CD4-positive, alpha-beta T cell treated with Interleukin-15 for 1 hour (primary cell): ENCODE measurements at regions not wholly inside any gene's neighbourhood (a gene's known extent, or its start where the extent isn't known, plus 50 kb on each side); places are given as distances from the start of the nearest gene placed in this dataset.

Source experiments
- DNase-seq: peaks from one replicate; pipeline ENCODE4 v3.0.0-alpha.2; 2020

DNA sequence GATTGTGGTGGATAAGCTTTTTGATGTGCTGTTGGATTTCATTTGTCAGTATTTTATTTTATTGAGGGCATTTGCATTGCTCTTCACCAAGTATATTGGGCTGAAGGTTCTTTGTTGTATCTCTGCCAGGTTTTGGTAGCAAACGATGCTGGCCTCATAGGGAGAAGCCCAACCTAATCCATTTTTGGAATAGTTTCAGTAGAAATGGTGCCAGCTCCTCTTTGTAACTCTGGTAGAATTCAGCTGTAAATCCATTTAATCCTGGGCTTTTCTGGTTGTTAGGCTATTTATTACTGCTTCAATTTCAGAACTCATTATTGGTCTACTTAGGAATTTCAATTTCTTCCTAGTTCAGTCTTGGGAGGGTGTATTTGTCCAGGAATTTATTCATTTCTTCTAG, 309.8 kb upstream of the SETBP1 start:
- no peak for DNase-seq

DNA sequence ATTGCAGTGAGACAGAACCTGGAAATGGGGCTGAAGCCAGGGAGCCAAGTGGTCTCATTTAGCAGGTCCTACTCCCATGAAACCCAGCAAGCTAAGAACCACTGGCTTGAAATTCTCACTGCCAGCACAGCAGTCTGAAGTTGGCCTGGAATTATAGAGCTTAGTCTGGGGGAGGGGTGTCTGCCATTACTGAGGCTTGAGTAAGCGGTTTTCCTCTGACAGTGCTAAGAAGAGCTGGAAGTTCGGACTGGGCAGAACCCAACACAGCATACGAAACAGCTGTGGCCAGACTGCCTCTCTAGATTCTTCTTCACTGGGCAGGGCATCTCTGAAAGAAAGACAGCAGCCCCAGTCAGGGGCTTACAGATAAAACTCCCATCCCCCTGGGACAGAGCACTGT, 305.7 kb upstream of the SETBP1 start:
- no peak for DNase-seq

GRCh38 chr18:44386401-44386800, 294.3 kb upstream of the SETBP1 start:
- no peak for DNase-seq

GRCh38 chr18:44388329-44388728, 292.4 kb upstream of the SETBP1 start:
- no peak for DNase-seq

GRCh38 chr18:44392933-44393332, 287.8 kb upstream of the SETBP1 start:
- no peak for DNase-seq

DNA sequence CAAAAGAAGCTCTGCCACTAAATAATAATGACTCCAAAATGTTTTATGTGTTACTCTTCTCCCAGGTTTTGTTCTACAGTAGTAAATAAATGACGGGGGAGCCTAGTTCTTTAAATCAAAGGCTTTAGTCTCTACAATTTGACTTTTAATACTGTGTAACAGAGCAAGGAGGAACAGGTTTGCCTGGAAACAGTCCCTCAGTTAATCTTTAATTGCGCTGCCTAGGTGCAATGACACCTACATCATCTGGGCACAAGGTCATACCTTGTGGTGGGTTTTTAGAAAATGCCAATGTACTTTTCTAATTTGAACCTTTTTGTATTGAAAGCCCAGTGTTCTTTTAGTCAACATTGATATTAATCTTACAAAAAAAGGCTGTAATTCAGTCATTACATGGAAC, 287.3 kb upstream of the SETBP1 start:
- DNase-seq = no peak

- no peak for DNase-seq
Observed at GRCh38 chr18:44396550-44396949, 284.1 kb upstream of the SETBP1 start.

- no peak for DNase-seq
Observed at GRCh38 chr18:44409071-44409470, 271.6 kb upstream of the SETBP1 start.

- no peak for DNase-seq
Observed at GRCh38 chr18:44409515-44409914, 271.2 kb upstream of the SETBP1 start.

DNA sequence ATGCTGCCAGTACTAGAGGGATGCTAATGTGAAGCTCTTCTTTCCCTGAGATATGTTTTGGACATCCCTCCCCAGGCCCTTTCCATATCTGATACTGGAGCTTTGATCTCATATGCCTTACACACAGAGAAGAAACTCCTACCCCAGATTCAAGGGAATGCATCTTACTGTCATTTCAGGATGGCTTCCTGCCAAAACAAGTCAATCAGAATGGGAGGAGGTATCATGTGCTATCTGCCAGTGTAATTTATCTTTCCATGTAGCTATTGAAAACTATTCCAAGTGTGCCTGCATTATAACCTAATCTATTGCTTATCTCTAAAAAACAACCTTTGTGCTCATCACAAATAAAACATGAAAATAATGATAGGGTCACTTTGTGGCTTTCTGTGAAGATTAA, 269.9 kb upstream of the SETBP1 start:
- DNase-seq = no peak

DNA sequence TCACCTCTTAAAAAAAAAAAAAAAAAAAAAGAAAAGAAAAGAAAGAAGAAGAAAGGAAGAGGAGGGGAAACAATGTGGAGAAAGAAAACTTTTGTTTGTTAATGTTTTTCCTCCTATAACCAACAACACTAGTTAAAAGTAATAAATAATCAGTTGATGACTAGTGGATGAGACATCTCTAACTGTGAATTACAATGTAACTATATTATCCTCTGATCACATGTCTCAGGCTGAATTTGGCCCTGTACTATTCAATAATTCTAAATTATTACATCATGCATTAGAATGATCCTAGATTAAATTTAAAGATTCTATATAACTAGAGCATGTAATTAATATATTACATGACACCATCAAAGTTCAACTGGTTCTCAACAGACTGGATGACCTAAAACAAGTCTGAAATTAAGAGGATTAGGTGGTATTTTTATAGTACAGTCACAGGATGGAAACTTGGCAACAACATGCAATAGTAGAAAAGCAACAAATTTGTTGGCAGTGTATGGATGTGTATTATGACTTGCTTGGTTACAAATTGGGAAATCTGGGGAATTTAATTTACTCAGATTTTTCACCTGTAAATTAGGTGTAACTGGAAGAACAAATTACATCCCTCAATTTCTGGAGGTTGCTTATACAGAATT, 269.3 kb upstream of the SETBP1 start:
- no peak for DNase-seq

DNA sequence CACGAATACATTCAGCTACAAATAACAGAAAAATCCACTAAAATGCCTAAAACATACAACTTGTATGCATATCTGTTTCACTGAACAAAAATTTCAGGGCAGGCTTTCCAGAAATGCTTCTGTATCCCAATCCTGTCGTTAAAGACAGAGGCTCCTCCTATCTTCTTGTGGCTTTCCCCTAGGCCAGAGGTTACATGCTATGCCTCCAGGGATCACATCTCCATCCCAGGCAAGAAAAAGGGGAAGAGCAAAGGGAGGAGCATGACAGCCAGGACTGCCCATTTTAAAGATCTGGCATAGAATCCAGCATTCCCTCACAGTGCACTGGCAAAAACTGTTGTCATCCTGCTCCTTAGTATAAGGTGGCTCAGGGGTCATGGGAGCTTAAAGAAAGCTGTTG, 268.7 kb upstream of the SETBP1 start:
- no peak for DNase-seq

DNA sequence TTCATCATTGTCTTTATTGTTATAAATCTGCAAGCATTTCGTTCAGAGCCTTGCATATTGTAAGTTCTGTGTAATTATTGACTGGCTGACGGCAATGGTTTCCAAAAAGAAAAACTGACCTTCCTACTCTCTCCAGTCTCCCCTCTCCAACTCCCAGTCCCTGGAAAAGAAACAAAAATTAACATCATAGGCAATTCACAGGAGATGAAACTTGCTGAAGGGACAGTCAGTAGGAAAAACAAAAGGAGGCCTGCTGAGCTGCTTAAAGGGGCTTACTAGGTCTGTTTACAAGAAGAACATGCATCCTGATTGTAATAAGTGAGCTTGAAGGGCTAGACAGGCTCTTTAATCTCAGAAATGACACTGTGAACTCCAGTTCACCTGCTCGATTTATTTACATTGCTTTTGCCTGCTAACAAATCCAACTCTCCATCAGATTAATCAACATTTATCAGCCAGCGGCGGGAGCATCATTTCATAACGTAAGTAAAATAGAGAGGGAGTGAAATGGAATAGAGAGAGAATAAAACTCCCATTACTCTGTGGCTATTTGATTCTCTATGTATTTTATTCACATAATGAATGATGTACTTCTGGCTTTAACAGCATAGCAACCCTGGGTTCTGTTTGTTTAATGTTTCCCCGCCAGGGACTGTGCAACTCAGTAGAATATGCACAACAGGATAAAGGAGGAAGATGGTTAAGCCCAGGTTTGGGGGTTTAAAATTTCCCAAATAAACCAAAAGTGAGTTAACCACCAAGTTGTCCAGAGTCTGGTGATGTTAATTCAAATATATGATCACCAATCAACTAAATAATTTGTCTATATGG, 256.7 kb upstream of the SETBP1 start:
- no peak for DNase-seq

DNA sequence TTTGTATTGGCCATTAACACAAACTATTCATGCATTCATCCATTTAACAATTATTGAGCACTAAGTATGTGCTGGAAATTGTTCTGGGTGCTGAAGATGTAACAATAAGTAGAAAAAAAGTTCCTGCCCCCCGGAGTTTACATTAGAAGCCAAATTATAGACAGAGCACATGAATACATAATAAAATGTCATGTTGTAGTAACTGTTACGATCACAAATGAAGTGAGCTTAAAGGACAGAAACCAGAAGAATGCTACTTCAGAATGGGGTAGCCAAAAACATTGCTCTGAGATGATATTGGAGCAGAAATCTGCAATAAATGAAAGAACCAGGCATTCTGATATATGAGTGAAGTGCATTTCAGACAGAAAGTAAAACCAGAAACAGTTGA, 256.0 kb upstream of the SETBP1 start:
- no peak for DNase-seq

DNA sequence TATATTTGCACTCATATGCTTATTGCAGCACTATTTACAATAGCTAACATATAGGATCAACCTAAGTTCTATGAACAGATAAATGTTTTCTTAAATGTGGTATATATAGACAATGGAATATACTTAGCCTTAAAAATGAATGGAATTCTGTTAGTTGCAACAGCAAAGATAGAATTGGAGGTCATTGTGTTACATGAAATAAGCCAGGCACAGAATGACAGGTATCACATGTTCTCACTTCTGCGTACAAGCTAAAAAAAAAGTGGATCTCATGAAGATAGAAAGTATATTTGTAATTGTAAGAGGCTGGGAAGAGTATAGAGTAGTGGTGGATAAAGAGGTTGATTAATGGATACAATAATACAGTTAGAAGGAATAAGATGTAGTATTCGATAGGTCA, 255.5 kb upstream of the SETBP1 start:
- DNase-seq = no peak

GRCh38 chr18:44437603-44438002, 243.1 kb upstream of the SETBP1 start:
- no peak for DNase-seq

DNA sequence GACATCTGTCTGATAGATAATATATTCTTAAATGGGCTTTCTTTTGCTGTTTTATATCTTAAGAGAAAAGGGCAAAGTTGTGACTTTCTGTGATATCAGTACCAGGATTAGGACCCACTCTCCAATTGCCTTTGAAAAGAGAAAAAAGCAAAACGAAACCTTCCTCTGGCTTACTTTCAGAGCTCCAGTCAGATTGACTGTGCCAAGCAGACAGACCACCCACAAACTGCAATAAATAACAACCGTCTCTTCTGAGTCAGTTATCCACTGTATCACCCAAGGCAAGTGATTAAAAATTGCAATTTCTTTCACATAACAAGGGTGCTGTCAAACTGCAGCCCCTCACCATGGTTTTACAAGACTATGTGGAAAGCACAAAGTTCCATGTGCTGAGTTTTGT, 230.5 kb upstream of the SETBP1 start:
- no peak for DNase-seq

- DNase-seq = no peak
Observed at GRCh38 chr18:44452346-44452745, 228.3 kb upstream of the SETBP1 start.

GRCh38 chr18:44453505-44453904, 227.2 kb upstream of the SETBP1 start:
- DNase-seq = no peak

DNA sequence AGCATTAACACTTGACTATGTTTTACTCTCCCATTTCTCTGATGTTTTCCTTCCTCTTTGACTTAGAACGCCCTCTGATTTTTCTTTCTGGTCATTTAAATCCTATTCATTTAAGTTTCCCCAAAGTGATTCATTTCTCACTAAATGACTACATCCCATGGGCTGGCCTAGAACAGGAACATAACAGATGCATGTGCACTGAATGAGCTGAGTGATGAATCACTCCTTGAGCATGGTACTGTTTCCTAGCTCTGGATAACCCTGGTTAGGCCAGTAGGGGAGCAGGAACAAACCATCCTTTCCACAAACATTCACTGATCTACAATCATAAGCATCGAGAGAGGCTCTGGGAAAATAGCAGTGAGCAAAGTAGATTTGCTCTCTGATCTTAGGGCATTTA, 221.9 kb upstream of the SETBP1 start:
- DNase-seq = no peak

DNA sequence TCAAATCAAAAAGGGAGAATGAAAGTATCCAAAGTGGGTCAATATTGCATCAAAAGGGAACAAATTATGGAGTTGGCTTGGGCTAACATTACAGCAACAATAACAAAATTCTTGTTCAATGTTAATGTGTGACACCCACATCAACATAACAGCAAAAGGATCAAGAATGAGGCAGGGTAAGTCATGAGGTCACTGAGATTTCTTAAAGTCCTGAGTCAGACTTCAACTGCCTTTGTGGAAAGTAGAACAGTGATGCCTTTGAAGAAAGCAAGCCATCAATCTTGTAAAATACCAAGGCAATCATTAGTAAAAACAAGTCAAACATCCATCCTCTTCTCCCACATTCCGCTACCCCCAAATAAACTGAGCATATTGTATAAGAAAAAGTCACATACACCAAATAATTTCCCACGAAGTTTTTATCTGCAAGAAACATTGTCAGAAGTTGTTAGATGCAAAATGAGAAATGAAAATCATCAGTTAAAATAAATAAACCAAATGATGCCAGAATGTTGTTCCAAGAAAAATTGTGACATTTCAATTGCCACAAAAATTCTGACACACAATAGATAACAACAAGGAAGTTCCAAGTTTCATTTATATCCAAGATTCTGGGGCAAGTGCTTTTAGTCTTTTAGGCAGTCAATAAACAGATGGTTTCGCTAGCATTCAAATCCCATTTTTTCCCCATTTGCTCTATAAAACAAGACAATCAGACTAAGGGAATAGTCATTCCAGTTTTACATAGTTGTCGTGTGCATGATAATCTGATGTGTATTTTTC, 216.1 kb upstream of the SETBP1 start:
- no peak for DNase-seq

- no peak for DNase-seq
Observed at GRCh38 chr18:44465381-44465841, 215.3 kb upstream of the SETBP1 start.

- no peak for DNase-seq
Observed at GRCh38 chr18:44466997-44467396, 213.7 kb upstream of the SETBP1 start.

DNA sequence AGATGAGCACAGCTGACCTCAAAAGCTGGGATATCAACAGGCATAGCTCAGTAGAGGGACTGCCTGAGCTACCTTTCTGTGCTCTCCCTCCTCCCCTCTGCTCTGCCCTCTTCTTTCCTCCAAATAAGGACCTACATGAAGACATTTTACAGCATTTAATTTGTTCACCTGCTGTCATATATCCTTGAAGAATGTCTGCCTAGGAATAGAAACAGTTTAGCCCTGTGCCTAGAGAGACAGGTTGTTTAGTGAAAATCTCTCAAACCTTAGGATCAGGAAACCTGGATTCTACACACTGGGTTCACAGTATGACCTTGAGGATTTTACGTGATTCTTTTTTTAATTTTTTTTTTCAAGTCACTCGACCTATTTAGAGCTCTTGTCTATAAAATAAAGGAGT, 213.0 kb upstream of the SETBP1 start:
- DNase-seq = no peak
